ENCODE measurements at regions not wholly inside any gene's neighbourhood (a gene's known extent, or its start where the extent isn't known, plus 50 kb on each side); places are given as distances from the start of the nearest gene placed in this dataset.

DNA sequence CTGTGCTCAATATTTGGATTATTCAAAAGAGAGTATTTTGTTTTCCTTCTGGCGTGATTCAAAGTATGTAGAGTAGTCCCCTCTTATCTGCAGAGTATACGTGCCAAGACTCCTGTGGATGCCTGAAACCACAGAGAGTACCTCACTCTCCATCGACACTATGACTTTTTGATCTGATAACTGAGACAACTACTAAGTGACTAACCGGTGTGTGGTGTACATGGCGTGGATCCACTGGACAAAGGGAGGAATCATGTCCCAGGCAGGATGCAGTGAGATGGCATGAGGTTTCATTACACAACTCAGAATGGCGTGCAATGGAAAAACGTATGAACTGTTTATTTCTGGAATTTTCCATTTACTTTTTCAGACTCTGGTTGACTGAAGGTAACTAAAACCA lies 112.2 kb upstream of the PDE7B start:
- TF ChIP-seq, protein P1, sequence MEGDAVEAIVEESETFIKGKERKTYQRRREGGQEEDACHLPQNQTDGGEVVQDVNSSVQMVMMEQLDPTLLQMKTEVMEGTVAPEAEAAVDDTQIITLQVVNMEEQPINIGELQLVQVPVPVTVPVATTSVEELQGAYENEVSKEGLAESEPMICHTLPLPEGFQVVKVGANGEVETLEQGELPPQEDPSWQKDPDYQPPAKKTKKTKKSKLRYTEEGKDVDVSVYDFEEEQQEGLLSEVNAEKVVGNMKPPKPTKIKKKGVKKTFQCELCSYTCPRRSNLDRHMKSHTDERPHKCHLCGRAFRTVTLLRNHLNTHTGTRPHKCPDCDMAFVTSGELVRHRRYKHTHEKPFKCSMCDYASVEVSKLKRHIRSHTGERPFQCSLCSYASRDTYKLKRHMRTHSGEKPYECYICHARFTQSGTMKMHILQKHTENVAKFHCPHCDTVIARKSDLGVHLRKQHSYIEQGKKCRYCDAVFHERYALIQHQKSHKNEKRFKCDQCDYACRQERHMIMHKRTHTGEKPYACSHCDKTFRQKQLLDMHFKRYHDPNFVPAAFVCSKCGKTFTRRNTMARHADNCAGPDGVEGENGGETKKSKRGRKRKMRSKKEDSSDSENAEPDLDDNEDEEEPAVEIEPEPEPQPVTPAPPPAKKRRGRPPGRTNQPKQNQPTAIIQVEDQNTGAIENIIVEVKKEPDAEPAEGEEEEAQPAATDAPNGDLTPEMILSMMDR (IDR thresholded peaks at IDR 0.05) = no peak
- TF ChIP-seq POLR2A (IDR thresholded peaks at IDR 0.05) = no peak

Measured in right lobe of liver (tissue), 4 donors.